ENCODE measurements at regions not wholly inside any gene's neighbourhood (a gene's known extent, or its start where the extent isn't known, plus 50 kb on each side); places are given as distances from the start of the nearest gene placed in this dataset.
A peak's percentile ranks its signal among the peaks of the same experiment; 100 is the strongest.

DNA sequence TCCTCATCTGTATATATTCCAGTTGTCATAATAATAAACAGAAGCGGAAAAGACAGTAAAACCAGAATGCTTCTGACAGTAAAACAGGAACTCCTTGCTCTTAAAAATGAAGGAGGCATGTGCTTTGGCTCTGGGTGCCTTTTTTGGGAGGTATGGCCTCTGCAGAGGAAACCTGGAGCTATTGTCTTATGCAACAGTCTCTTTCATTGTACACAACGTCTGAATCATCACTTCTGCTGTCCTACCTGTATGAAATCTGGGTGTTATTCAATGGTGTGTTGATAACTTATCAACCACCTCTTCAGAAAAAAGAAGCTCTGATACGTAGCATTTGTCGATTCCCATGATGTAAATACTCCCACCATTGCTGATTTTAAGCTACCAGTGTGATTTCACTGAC lies 64.8 kb downstream of the CDCA7 start:
- intact Hi-C loops (cut with DNase I): no loop called here
- no peaks in the 10 kb centered on the region for H3K4me1 ChIP-seq
- H3K4me3 ChIP-seq: no peak overlapping the region
- no peaks in the 10 kb centered on the region for H3K27me3 ChIP-seq
- no peaks in the 10 kb centered on the region for H3K9me3 ChIP-seq
- no peak for DNase-seq (ENCODE audit: extremely low spot score in 2 of 2)
- TF ChIP-seq, protein P1, sequence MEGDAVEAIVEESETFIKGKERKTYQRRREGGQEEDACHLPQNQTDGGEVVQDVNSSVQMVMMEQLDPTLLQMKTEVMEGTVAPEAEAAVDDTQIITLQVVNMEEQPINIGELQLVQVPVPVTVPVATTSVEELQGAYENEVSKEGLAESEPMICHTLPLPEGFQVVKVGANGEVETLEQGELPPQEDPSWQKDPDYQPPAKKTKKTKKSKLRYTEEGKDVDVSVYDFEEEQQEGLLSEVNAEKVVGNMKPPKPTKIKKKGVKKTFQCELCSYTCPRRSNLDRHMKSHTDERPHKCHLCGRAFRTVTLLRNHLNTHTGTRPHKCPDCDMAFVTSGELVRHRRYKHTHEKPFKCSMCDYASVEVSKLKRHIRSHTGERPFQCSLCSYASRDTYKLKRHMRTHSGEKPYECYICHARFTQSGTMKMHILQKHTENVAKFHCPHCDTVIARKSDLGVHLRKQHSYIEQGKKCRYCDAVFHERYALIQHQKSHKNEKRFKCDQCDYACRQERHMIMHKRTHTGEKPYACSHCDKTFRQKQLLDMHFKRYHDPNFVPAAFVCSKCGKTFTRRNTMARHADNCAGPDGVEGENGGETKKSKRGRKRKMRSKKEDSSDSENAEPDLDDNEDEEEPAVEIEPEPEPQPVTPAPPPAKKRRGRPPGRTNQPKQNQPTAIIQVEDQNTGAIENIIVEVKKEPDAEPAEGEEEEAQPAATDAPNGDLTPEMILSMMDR (IDR thresholded peaks at IDR 0.05): no peak
- TF ChIP-seq POLR2AphosphoS5 (IDR thresholded peaks at IDR 0.05; ENCODE audit: insufficient read depth in 1 of 2, low read depth in 1 of 2): peak in 1 of 2 donors; percentile 45
- H3K36me3 ChIP-seq: no peaks in the 10 kb centered on the region
- no peak overlapping the region for H3K27ac ChIP-seq

DNA sequence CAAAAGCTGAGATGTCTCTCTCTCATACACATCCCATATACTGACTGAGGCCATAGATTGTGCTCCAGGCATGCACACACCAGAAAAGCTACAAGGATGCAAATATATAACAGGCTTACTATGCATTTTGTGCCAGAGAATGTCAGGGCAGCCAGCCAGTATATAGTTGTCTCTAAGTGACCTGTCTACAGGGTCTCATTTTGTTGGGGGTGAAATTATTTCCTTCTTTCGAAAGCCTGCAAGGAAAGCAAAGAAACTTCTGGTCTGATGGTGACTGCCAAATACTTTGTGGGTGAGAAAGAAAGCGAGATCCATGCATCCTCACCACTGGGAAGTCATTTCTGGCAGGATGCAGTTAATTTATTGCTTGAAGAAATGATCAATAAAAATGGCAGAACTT lies 70.2 kb downstream of the CDCA7 start:
- Histone ChIP-seq H3K27ac (no peak overlapping the region), H3K4me3 (no peak overlapping the region), H3K4me1 (no peaks in the 10 kb centered on the region), H3K36me3 (no peaks in the 10 kb centered on the region), H3K27me3 (no peaks in the 10 kb centered on the region), H3K9me3 (no peaks in the 10 kb centered on the region)
- TF ChIP-seq POLR2A (IDR thresholded peaks at IDR 0.05): no peak
- TF ChIP-seq, protein P1 (IDR thresholded peaks at IDR 0.05): no peak
- TF ChIP-seq POLR2AphosphoS5 (IDR thresholded peaks at IDR 0.05; ENCODE audit: insufficient read depth in 1 of 2, low read depth in 1 of 2): no peak
- DNase-seq (ENCODE audit: extremely low spot score in 2 of 2): no peak
- intact Hi-C loops (cut with DNase I): no loop called here

DNA sequence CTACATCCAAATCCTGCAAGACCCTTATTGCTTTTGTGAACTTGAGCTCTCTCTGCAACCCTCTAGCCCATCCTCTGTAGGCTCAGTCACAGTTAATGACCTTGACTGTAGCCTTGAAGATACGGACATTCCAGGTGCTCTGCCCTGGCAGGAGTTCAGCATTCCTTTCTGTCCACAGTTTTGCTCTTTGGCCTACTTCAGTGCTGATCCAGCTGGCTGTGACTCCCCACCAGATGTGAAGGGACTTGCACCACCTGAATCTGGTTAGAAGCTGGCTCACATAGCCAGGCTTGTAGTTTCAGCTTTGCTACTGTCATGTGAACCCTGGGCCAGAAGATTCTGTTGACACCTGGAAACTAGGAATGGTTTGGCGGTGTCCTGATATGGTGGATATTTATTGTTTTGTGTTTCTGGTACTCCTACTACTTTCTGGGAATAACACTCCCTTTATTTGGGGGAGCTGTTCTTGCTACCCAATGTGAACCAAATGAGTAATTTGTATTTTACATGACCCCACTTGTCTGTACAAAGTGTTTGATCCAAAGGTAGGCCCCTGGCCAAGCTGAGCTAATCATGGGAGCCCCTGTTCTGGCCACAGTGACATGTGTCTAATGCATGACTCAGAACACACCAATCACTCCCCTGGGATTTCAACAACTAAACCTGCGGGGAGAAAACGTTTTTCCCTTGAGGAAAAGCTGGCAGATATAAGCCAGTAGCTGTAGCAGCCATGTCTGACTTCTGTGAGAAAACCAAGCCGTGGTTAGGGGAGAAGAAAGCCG lies 73.4 kb downstream of the CDCA7 start:
- no peaks in the 10 kb centered on the region for H3K36me3 ChIP-seq
- TF ChIP-seq POLR2AphosphoS5 (IDR thresholded peaks at IDR 0.05; ENCODE audit: insufficient read depth in 1 of 2, low read depth in 1 of 2) (peak in 1 of 2 donors; percentile 21), POLR2A (IDR thresholded peaks at IDR 0.05) (no peak)
- H3K9me3 ChIP-seq: no peaks in the 10 kb centered on the region
- H3K27ac ChIP-seq: no peak overlapping the region
- no peak overlapping the region for H3K4me3 ChIP-seq
- intact Hi-C loops (cut with DNase I): no loop called here
- peak in 1 of 2 donors; percentile 92 for DNase-seq (ENCODE audit: extremely low spot score in 2 of 2)
- no peaks in the 10 kb centered on the region for H3K27me3 ChIP-seq
- H3K4me1 ChIP-seq: peaks cover 14% of the 10 kb centered on the region

DNA sequence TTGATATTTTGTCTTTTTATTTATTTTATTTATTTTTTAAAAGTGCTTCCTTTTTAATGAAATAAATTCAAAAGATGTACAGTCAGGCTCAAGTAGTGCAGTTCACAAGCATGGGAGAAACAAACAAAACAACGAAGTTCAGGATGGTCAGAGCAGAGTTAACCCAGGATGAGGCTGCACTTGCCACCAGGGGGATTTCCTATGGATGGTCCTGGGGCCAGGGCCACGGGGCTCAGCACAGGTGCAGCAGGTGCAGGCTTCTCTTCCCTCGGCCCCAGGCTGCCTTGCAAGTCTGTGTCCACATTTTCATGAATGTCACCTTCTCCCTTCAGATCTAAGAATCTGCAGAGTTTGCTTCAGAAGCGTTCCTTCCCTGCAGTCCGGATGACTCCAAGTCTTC lies 76.5 kb downstream of the CDCA7 start:
- H3K36me3 ChIP-seq: no peaks in the 10 kb centered on the region
- no peaks in the 10 kb centered on the region for H3K27me3 ChIP-seq
- H3K27ac ChIP-seq: no peak overlapping the region
- no peak for TF ChIP-seq POLR2AphosphoS5 (IDR thresholded peaks at IDR 0.05; ENCODE audit: insufficient read depth in 1 of 2, low read depth in 1 of 2)
- no peak for TF ChIP-seq POLR2A (IDR thresholded peaks at IDR 0.05)
- TF ChIP-seq, protein P1 (IDR thresholded peaks at IDR 0.05): no peak
- no peaks in the 10 kb centered on the region for H3K9me3 ChIP-seq
- peaks cover 14% of the 10 kb centered on the region for H3K4me1 ChIP-seq
- no peak for DNase-seq (ENCODE audit: extremely low spot score in 2 of 2)
- no peak overlapping the region for H3K4me3 ChIP-seq
- intact Hi-C loops (cut with DNase I): no loop called here

DNA sequence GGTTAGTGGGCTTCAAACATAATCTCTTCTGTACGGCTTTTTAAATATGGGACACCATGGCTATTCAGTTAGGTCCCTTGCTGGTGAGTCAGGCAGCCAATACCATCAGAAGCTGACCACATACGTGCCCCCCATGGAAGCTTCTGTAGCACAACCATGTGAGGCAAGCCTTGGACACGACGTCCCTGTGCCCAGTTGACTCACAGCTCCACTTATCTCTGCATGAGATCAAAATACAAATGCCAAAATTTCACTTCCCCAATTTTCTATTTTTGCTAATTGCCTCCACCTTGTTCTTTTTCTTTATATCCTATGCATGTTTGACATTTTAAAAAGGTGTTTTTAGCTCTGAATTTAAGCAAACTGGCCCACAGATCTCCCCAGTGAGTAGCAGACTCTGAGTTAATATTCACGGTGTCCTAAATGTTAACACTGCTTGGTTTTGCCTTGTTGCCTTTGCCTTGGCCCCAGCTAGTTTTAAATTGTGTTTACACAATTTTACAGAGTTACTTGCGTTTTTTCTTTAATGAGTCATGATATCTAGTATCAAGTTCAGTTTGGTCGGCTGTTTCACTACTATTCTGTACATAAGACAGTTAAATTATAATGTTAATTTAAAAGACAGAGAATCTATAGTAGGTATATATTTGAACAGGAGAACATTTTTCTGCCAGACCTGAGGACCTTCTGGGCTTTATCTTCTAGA lies 77.5 kb downstream of the CDCA7 start:
- Histone ChIP-seq H3K27ac (no peak overlapping the region), H3K9me3 (no peaks in the 10 kb centered on the region), H3K4me1 (peaks cover 14% of the 10 kb centered on the region), H3K4me3 (no peak overlapping the region), H3K36me3 (no peaks in the 10 kb centered on the region), H3K27me3 (no peaks in the 10 kb centered on the region)
- TF ChIP-seq POLR2A (IDR thresholded peaks at IDR 0.05) (no peak), POLR2AphosphoS5 (IDR thresholded peaks at IDR 0.05; ENCODE audit: insufficient read depth in 1 of 2, low read depth in 1 of 2) (no peak)
- TF ChIP-seq, protein P1 (IDR thresholded peaks at IDR 0.05): no peak
- no peak for DNase-seq (ENCODE audit: extremely low spot score in 2 of 2)
- intact Hi-C loops (cut with DNase I): no loop called here

Measured in vagina (tissue), 2 donors.